ENCODE measurements at regions not wholly inside any gene's neighbourhood (a gene's known extent, or its start where the extent isn't known, plus 50 kb on each side); places are given as distances from the start of the nearest gene placed in this dataset.

GRCh38 chr2:184119989-184120800 lies 478.1 kb upstream of the ZNF804A start:
- TF ChIP-seq SUZ12 (IDR thresholded peaks at IDR 0.05) (no peak), LEF1 (IDR thresholded peaks at IDR 0.05; ENCODE audit: borderline replicate concordance) (no peak), ZNF384 (IDR thresholded peaks at IDR 0.05) (no peak), CTBP1 (IDR thresholded peaks at IDR 0.05; ENCODE audit: borderline replicate concordance) (no peak), ARNT (IDR thresholded peaks at IDR 0.05) (no peak), NFRKB (IDR thresholded peaks at IDR 0.05) (no peak), ELF4 (IDR thresholded peaks at IDR 0.05) (no peak), TARDBP (IDR thresholded peaks at IDR 0.05) (no peak), HDGF (IDR thresholded peaks at IDR 0.05; ENCODE audit: borderline replicate concordance) (no peak), FOXK2 (IDR thresholded peaks at IDR 0.05) (no peak), FOXM1 (IDR thresholded peaks at IDR 0.05; ENCODE audit: borderline replicate concordance) (no peak), BHLHE40 (IDR thresholded peaks at IDR 0.05; ENCODE audit: borderline replicate concordance) (no peak), SP1 (IDR thresholded peaks at IDR 0.05) (no peak), L3MBTL2 (conservative IDR thresholded peaks at IDR 0.05) (no peak), FOXA1 (IDR thresholded peaks at IDR 0.05) (no peak)
- TF ChIP-seq, protein P1, sequence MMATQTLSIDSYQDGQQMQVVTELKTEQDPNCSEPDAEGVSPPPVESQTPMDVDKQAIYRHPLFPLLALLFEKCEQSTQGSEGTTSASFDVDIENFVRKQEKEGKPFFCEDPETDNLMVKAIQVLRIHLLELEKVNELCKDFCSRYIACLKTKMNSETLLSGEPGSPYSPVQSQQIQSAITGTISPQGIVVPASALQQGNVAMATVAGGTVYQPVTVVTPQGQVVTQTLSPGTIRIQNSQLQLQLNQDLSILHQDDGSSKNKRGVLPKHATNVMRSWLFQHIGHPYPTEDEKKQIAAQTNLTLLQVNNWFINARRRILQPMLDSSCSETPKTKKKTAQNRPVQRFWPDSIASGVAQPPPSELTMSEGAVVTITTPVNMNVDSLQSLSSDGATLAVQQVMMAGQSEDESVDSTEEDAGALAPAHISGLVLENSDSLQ (IDR thresholded peaks at IDR 0.05) = no peak
- DNase-seq (ENCODE audit: extremely low spot score) = no peak
- ChIA-PET POLR2A (no interaction called here), CTCF (no interaction called here)

DNA sequence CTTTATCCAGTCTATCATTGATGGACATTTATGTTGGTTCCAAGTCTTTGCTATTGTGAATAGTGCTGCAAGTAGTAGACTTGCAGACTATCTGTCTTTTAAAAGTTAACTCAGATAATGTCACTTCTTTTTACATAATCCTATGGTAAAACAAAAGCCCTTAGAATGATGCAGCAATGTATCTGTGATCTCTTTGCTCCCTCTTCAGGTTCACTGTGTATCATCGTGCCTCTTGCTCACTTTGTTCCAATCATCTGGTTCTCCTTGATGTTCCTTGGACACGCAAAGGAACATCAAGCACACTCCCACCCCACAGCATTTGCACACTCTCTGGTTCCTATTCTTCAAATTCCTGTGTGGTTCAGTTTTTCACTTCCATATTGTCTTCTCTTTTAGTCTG lies 472.5 kb upstream of the ZNF804A start:
- TF ChIP-seq ARNT (IDR thresholded peaks at IDR 0.05) (no peak), ELF4 (IDR thresholded peaks at IDR 0.05) (no peak), SUZ12 (IDR thresholded peaks at IDR 0.05) (no peak), L3MBTL2 (conservative IDR thresholded peaks at IDR 0.05) (no peak), FOXK2 (IDR thresholded peaks at IDR 0.05) (no peak), SP1 (IDR thresholded peaks at IDR 0.05) (no peak), TARDBP (IDR thresholded peaks at IDR 0.05) (no peak), BHLHE40 (IDR thresholded peaks at IDR 0.05; ENCODE audit: borderline replicate concordance) (no peak)
- TF ChIP-seq, protein P1 (IDR thresholded peaks at IDR 0.05) = no peak
- DNase-seq (ENCODE audit: extremely low spot score) = no peak
- CTCF ChIA-PET = no interaction called here
- POLR2A ChIA-PET = no interaction called here

DNA sequence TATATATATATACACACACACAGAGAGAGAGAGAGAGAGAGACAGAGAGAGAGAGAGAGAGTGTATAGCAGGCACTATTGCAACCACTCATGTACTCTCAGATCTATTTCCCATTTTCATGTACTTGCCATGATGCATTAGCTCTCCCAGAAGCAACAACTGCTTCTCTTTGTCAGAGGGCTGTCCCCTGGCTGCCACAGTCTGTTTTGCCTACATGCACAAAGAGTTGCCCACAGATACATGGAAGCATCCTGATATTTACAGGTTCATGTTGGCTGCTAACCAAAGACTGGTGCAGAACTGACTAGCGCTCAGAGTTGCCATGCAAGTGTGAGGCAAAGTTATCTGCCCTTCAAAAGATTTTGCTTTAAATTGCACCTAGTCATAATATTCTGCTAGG lies 469.3 kb upstream of the ZNF804A start:
- TF ChIP-seq ZNF384 (IDR thresholded peaks at IDR 0.05) (no peak), SUZ12 (IDR thresholded peaks at IDR 0.05) (no peak)
- no peak for DNase-seq (ENCODE audit: extremely low spot score)
- ChIA-PET CTCF (no interaction called here), POLR2A (no interaction called here)

GRCh38 chr2:184137955-184138354 lies 460.4 kb upstream of the ZNF804A start:
- no peak for DNase-seq (ENCODE audit: extremely low spot score)
- CTCF ChIA-PET = no interaction called here
- POLR2A ChIA-PET = no interaction called here
- no peak for TF ChIP-seq ARNT (IDR thresholded peaks at IDR 0.05)
- no peak for TF ChIP-seq BHLHE40 (IDR thresholded peaks at IDR 0.05; ENCODE audit: borderline replicate concordance)
- no peak for TF ChIP-seq CTBP1 (IDR thresholded peaks at IDR 0.05; ENCODE audit: borderline replicate concordance)
- no peak for TF ChIP-seq FOXK2 (IDR thresholded peaks at IDR 0.05)
- no peak for TF ChIP-seq NFRKB (IDR thresholded peaks at IDR 0.05)
- no peak for TF ChIP-seq TARDBP (IDR thresholded peaks at IDR 0.05)
- no peak for TF ChIP-seq SUZ12 (IDR thresholded peaks at IDR 0.05)
- no peak for TF ChIP-seq FOXA1 (IDR thresholded peaks at IDR 0.05)
- no peak for TF ChIP-seq ELF4 (IDR thresholded peaks at IDR 0.05)
- TF ChIP-seq ZNF384 (IDR thresholded peaks at IDR 0.05) = no peak

DNA sequence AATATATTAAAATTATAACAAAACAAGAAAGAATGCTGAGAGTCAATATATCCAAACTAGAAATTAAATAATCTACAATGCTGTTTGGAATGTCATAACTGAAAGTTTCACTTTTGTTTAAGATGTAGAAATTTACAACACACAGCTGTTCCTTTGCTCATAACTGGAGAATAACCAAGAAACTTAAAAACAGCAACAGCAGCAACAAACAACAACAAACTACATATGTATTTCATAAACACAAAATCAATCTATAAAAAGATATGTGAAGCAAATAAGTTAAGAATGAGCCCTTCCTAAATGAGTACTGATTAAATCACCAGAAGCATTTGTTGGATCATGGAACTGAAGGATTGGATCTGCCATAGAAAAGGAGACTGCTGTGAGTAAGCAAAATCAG lies 456.5 kb upstream of the ZNF804A start:
- CTCF ChIA-PET = interaction anchor here (0.6 kb wide), 1 partner anchor 75 kb away, joined by 7 read pairs; no protein-coding TSS in a partner anchor
- no peak for DNase-seq (ENCODE audit: extremely low spot score)
- TF ChIP-seq HDGF (IDR thresholded peaks at IDR 0.05; ENCODE audit: borderline replicate concordance) (no peak), ARNT (IDR thresholded peaks at IDR 0.05) (no peak), ELF4 (IDR thresholded peaks at IDR 0.05) (no peak), FOXA1 (IDR thresholded peaks at IDR 0.05) (no peak), NFRKB (IDR thresholded peaks at IDR 0.05) (no peak), TARDBP (IDR thresholded peaks at IDR 0.05) (no peak), SP1 (IDR thresholded peaks at IDR 0.05) (no peak), SUZ12 (IDR thresholded peaks at IDR 0.05) (no peak), FOXK2 (IDR thresholded peaks at IDR 0.05) (no peak), L3MBTL2 (conservative IDR thresholded peaks at IDR 0.05) (no peak), BHLHE40 (IDR thresholded peaks at IDR 0.05; ENCODE audit: borderline replicate concordance) (no peak), CTBP1 (IDR thresholded peaks at IDR 0.05; ENCODE audit: borderline replicate concordance) (no peak)
- TF ChIP-seq, protein P1 (IDR thresholded peaks at IDR 0.05) = no peak
- POLR2A ChIA-PET = no interaction called here

DNA sequence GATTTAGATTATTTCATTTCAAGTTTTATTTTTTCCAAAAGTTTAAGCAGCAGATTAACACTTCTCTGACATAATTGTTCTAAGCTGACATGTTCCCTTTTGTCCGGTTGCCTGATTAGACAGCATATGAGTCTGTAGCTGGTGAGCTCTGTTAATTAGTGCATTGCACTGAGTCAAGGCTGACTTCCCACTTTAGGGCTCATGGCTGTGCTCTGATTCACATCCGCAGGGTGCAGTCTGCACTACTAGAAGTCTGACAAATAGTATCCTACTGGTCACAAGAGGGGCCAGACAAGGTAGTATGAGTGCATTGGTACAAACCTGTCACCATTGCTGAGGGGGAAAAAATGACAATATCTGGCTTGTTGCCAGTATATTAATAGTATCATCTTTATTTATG lies 443.9 kb upstream of the ZNF804A start:
- no peak for DNase-seq (ENCODE audit: extremely low spot score)
- ChIA-PET CTCF (no interaction called here), POLR2A (no interaction called here)
- TF ChIP-seq FOXM1 (IDR thresholded peaks at IDR 0.05; ENCODE audit: borderline replicate concordance) (no peak), NFRKB (IDR thresholded peaks at IDR 0.05) (no peak), ZNF384 (IDR thresholded peaks at IDR 0.05) (no peak), FOXK2 (IDR thresholded peaks at IDR 0.05) (no peak)

DNA sequence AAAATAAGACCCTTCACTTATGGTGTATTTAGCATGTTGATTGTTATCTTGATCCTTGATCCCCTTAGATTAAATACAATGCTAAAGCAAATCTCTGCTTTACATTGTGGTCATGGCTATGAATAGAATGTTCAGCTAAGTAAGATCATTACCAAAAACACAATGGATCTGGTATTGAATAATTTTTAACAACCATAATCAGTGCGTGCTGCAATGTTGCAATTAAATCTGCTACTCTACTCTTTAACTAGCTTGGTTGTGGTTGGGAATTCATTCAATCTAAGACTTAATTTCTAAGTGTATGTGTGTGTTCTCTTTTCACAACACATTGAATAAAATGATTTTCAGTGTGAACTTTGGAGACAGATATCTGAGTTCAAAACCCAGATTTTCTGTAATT lies 442.5 kb upstream of the ZNF804A start:
- TF ChIP-seq TARDBP (IDR thresholded peaks at IDR 0.05) (no peak), HDGF (IDR thresholded peaks at IDR 0.05; ENCODE audit: borderline replicate concordance) (no peak)
- DNase-seq (ENCODE audit: extremely low spot score) = no peak
- ChIA-PET POLR2A (no interaction called here), CTCF (no interaction called here)
